Breast epithelium (tissue), 4 donors: ENCODE measurements at regions not wholly inside any gene's neighbourhood (a gene's known extent, or its start where the extent isn't known, plus 50 kb on each side); places are given as distances from the start of the nearest gene placed in this dataset.
"Not testable (repeated sequence)": the region's sequence is repeated elsewhere in the genome, so short reads cannot be mapped to it uniquely, and the experiment has no call there.

Experiments used
- DNase-seq, 2 donors: peaks; one replicate each; pipeline ENCODE4 v3.0.0-alpha.2; 2019; ENCODE audit warnings: low spot score in 2 of 2
- H3K27ac ChIP-seq, 2 donors: fragments of 200-600 bp; sonication (generic) in 1 of 2; one replicate each; pipeline ENCODE4 v1.5.1; 2016 to 2019; ENCODE audit warnings: mild to moderate bottlenecking in 1 of 2
- H3K27me3 ChIP-seq, 2 donors: fragments of 200-600 bp; sonication (generic) in 1 of 2; one replicate each; pipeline versions ENCODE4 v1.5.1 to v1.6.0; 2017 to 2019; ENCODE audit warnings: control low read depth in 1 of 2, mild to moderate bottlenecking in 1 of 2
- H3K36me3 ChIP-seq: fragments of 200-600 bp; one replicate; pipeline ENCODE4 v1.5.1; 2019
- H3K4me1 ChIP-seq, 2 donors: fragments of 200-600 bp; sonication (generic); one replicate each; pipeline ENCODE4 v1.5.1; 2016 to 2019; ENCODE audit warnings: control low read depth in 1 of 2
- H3K4me3 ChIP-seq, 3 donors: fragments of 200-600 bp; sonication (generic); 1 replicate in 2 of 3; 2 replicates in 1 of 3; pipeline ENCODE4 v1.5.1; 2016 to 2019; ENCODE audit warnings: mild to moderate bottlenecking in 3 of 3, moderate library complexity in 2 of 3
- H3K9me3 ChIP-seq, 2 donors: fragments of 200-600 bp; sonication (generic) in 1 of 2; one replicate each; pipeline ENCODE4 v1.5.1; 2016 to 2019; ENCODE audit warnings: control low read depth in 1 of 2
- POLR2A ChIP-seq: fragments of 450-650 bp; IDR thresholded peaks from one replicate; pipeline ENCODE4 v1.6.1; 2016; ENCODE audit warnings: antibody characterized with exemption, mild to moderate bottlenecking, moderate library complexity
- POLR2AphosphoS5 ChIP-seq, 3 donors: sonication (generic); formaldehyde crosslinking; IDR thresholded peaks; one replicate each; pipeline ENCODE4 v1.6.1; 2017; ENCODE audit warnings: antibody characterized with exemption in 3 of 3
- intact Hi-C: fragments of 100-400 bp; cut with DNase I; formaldehyde crosslinking; loops from one replicate; pipeline ENCODE4 v1.15.1; 2023; ENCODE audit warnings: low total_unique reads
- TF ChIP-seq, protein P1 (sequence below), 3 donors: fragments of 450-650 bp; IDR thresholded peaks; one replicate each; pipeline ENCODE4 v1.5.1; 2016 to 2017; ENCODE audit warnings: antibody characterized with exemption in 3 of 3, mild to moderate bottlenecking in 3 of 3, moderate library complexity in 3 of 3

DNA sequence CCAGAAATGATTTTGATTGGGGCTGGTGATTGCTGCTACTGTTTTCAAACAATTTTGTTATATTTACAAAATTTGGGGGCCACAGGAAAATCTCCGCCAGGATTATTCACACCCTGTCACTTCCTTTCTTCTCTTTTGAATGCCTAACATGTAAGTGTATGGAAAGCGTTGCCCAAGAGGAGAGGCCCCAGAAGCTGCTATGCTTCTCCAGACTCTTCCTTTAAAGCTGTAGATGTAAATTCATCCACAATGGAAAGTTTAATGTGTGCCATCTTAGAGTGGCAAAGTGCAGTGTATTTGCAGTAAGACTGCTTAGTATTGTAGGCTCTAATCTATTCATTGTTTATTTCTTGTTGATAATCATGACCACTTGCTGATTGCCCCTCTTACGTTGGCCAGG, 136.7 kb upstream of the LRIG3 start:
- H3K27ac ChIP-seq = no peak overlapping the region
- no peaks in the 10 kb centered on the region for H3K27me3 ChIP-seq
- H3K4me1 ChIP-seq = no peaks in the 10 kb centered on the region
- H3K4me3 ChIP-seq = no peak overlapping the region
- no peaks in the 10 kb centered on the region for H3K9me3 ChIP-seq
- no peak for DNase-seq
- H3K36me3 ChIP-seq = no peaks in the 10 kb centered on the region
- intact Hi-C loops = no loop called here
- TF ChIP-seq, protein P1, sequence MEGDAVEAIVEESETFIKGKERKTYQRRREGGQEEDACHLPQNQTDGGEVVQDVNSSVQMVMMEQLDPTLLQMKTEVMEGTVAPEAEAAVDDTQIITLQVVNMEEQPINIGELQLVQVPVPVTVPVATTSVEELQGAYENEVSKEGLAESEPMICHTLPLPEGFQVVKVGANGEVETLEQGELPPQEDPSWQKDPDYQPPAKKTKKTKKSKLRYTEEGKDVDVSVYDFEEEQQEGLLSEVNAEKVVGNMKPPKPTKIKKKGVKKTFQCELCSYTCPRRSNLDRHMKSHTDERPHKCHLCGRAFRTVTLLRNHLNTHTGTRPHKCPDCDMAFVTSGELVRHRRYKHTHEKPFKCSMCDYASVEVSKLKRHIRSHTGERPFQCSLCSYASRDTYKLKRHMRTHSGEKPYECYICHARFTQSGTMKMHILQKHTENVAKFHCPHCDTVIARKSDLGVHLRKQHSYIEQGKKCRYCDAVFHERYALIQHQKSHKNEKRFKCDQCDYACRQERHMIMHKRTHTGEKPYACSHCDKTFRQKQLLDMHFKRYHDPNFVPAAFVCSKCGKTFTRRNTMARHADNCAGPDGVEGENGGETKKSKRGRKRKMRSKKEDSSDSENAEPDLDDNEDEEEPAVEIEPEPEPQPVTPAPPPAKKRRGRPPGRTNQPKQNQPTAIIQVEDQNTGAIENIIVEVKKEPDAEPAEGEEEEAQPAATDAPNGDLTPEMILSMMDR (IDR thresholded peaks at IDR 0.05) = no peak
- TF ChIP-seq POLR2AphosphoS5 (IDR thresholded peaks at IDR 0.05) (no peak), POLR2A (no peak)

DNA sequence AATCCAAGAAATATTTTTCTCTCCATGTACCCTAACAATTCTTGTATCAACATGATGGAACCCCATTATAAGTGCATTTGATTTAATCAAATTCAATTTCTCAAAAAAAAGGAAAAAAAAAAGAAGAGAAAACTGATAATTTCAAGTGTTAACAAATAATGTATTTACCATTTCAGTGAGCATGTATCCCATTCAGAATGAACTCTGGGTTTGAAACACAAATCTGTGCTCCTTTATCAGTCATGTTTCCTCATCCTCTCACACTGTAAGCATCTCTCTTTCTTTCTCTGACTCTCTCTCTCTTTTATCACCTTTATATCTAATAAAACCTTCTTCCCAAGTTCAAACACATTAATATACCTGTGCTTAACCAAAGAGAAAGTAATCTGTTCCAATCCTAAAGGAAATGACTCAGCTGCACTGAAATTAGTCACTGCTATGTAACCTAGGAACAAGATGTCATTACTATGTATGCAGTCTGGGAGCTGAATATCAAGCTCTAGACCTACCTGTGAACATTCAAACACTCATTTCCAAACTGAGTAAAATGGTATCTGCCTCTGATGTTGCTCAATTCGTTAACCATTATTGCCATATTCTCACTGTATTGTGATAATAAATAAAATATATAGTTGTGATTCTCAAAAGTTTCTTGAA, 135.0 kb upstream of the LRIG3 start:
- H3K9me3 ChIP-seq = no peaks in the 10 kb centered on the region
- H3K4me3 ChIP-seq = no peak overlapping the region
- H3K27ac ChIP-seq = no peak overlapping the region
- H3K27me3 ChIP-seq = no peaks in the 10 kb centered on the region
- H3K4me1 ChIP-seq = no peaks in the 10 kb centered on the region
- no peak for DNase-seq
- no peaks in the 10 kb centered on the region for H3K36me3 ChIP-seq
- intact Hi-C loops = no loop called here
- TF ChIP-seq POLR2AphosphoS5 (IDR thresholded peaks at IDR 0.05) = no peak
- TF ChIP-seq, protein P1 (IDR thresholded peaks at IDR 0.05) = no peak
- TF ChIP-seq POLR2A = no peak

- H3K36me3 ChIP-seq, H3K4me3 ChIP-seq, H3K27me3 ChIP-seq, DNase-seq, H3K27ac ChIP-seq, H3K4me1 ChIP-seq, intact Hi-C loops, H3K9me3 ChIP-seq: not testable (repeated sequence)
These were observed 133.1 kb upstream of the LRIG3 start for GRCh38 chr12:59053266-59053899.

DNA sequence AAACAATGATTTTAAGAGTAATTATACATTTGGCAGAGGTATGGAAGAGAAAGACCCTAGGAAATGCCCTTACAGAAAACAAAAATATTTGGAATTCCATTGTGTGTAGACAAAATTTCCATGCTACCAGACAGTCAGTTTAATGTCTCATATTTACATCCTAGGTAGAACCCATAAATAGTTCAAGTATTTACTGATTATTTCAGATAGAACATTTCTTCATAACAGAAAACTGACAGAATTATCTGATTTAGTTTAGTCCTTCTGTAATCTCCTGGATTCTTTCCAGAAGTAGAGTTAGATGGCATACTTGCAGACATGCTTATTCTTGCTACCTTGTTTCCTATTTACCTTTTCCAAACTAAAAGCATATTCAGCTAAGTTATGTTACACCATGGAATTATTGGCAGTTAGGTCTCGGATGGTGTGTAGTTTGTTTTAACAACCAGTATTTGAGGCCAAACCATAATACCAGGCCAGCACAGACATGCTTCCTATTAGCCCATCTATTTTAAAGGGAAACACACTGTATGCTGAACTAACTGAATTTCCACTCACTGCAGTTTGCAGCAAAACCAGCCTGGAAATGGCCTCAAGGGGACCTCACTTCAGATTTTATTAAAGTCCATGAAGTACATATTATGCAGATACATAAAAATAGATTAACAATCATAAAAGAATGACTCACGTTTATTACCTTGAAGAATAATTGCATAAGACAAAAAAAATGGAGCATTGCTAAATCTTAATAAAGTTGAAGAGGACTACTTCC, 126.6 kb upstream of the LRIG3 start:
- intact Hi-C loops = no loop called here
- no peaks in the 10 kb centered on the region for H3K4me1 ChIP-seq
- DNase-seq = no peak

DNA sequence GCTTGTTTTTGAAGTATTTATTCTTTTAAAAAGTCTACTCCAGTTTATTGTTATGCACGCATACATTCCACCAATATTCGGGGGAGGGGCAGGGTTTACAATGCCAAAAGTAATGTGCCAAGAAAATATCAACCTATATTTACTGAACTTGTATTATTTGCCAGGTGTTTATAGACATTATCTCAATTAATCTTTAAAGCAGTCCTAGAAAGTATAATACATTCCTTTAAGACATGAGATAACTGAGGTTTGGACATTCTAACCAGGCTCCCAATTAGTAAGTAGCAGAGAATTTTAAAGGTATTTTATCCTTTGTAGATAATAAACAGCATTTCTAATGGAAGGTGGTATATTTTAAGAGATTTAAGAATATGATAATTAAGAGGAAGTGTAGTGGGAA, 124.5 kb upstream of the LRIG3 start:
- no peak for TF ChIP-seq POLR2AphosphoS5 (IDR thresholded peaks at IDR 0.05)
- TF ChIP-seq, protein P1 (IDR thresholded peaks at IDR 0.05) = no peak
- TF ChIP-seq POLR2A = no peak
- no peak overlapping the region for H3K4me3 ChIP-seq
- intact Hi-C loops = no loop called here

More for the DNA sequence above, 126.6 kb upstream of the LRIG3 start:
- H3K9me3 ChIP-seq = no peaks in the 10 kb centered on the region
- H3K36me3 ChIP-seq = no peaks in the 10 kb centered on the region
- H3K4me3 ChIP-seq = no peak overlapping the region
- H3K27me3 ChIP-seq = no peaks in the 10 kb centered on the region
- TF ChIP-seq POLR2A (no peak), POLR2AphosphoS5 (IDR thresholded peaks at IDR 0.05) (no peak)
- TF ChIP-seq, protein P1 (IDR thresholded peaks at IDR 0.05) = no peak
- H3K27ac ChIP-seq = no peak overlapping the region

More for the DNA sequence above, 124.5 kb upstream of the LRIG3 start:
- Histone ChIP-seq H3K4me1 (peaks cover 0 to 4% of the 10 kb centered on the region in 2 donors), H3K9me3 (no peaks in the 10 kb centered on the region), H3K27me3 (no peaks in the 10 kb centered on the region), H3K27ac (no peak overlapping the region), H3K36me3 (no peaks in the 10 kb centered on the region)
- no peak for DNase-seq
